OCI-LY7 (cell line): ENCODE measurements at regions not wholly inside any gene's neighbourhood (a gene's known extent, or its start where the extent isn't known, plus 50 kb on each side); places are given as distances from the start of the nearest gene placed in this dataset.
"Not testable (repeated sequence)": the region's sequence is repeated elsewhere in the genome, so short reads cannot be mapped to it uniquely, and the experiment has no call there.

Experiments
- BruUV-seq: library from RNA; stranded (reverse); fragments of 400-500 nt; replicated peaks from 2 replicates; lab custom pipeline; 2021; lab: Mats Ljungman, UMichigan
- CTCF ChIA-PET: fragments of 300-600 bp; sonication (Branson Sonifier 250); formaldehyde crosslinking; loops from one replicate; lab custom pipeline; 2022; ENCODE audit warnings: antibody characterized with exemption; ENCODE audit not compliant: unreplicated experiment; lab: Charles Lee
- POLR2A ChIA-PET: fragments of 300-600 bp; sonication (Branson Sonifier 250); formaldehyde crosslinking; loops from one replicate; lab custom pipeline; 2022; ENCODE audit warnings: antibody characterized with exemption; lab: Charles Lee
- DNase-seq: peaks from one replicate; pipeline ENCODE4 v3.0.0-alpha.2; 2015; ENCODE audit warnings: low spot score
- H2AFZ ChIP-seq: fragments of 200-600 bp; sonication (generic), shearing (Covaris generic); 2 replicates; pipeline ENCODE4 v1.6.1; 2014; ENCODE audit warnings: mild to moderate bottlenecking, antibody characterized with exemption, low read length, moderate library complexity
- H3K27ac ChIP-seq: fragments of 200-600 bp; sonication (generic); 2 replicates; pipeline ENCODE4 v1.5.1; 2014; ENCODE audit warnings: mixed run types, low read depth, mild to moderate bottlenecking, moderate library complexity, low read length, inconsistent platforms; ENCODE audit not compliant: poor library complexity, severe bottlenecking
- H3K36me3 ChIP-seq: fragments of 200-600 bp; sonication (generic); 2 replicates; pipeline ENCODE4 v1.6.1; 2014; ENCODE audit warnings: mild to moderate bottlenecking, antibody characterized with exemption, low read length, moderate library complexity, mixed read lengths; ENCODE audit not compliant: insufficient read depth
- H3K4me1 ChIP-seq: fragments of 200-600 bp; sonication (generic); 2 replicates; pipeline ENCODE4 v1.5.1; 2014; ENCODE audit warnings: mild to moderate bottlenecking, low read length; ENCODE audit not compliant: insufficient read depth, poor library complexity, severe bottlenecking
- H3K4me2 ChIP-seq: fragments of 200-600 bp; sonication (generic); 2 replicates; pipeline ENCODE4 v1.6.1; 2014; ENCODE audit warnings: mild to moderate bottlenecking, low read length
- H3K4me3 ChIP-seq: fragments of 200-600 bp; sonication (generic); 2 replicates; pipeline ENCODE4 v1.5.1; 2014; ENCODE audit warnings: mild to moderate bottlenecking, low read depth, low read length; ENCODE audit not compliant: poor library complexity, severe bottlenecking
- H3K79me2 ChIP-seq: fragments of 200-600 bp; sonication (generic); 2 replicates; pipeline ENCODE4 v1.6.1; 2016; ENCODE audit warnings: low read depth, mild to moderate bottlenecking, low read length, moderate library complexity, mixed read lengths; ENCODE audit not compliant: insufficient read depth
- H3K9me2 ChIP-seq: fragments of 200-600 bp; sonication (generic); 2 replicates; pipeline ENCODE4 v1.6.1; 2016; ENCODE audit warnings: mild to moderate bottlenecking, low read length, mixed read lengths; ENCODE audit not compliant: insufficient read depth
- H3K9me3 ChIP-seq: fragments of 200-600 bp; sonication (generic); 2 replicates; pipeline ENCODE4 v1.6.1; 2014; ENCODE audit warnings: mild to moderate bottlenecking, mixed run types, low read length, mixed read lengths
- H4K20me1 ChIP-seq: fragments of 200-600 bp; sonication (generic); 2 replicates; pipeline ENCODE4 v1.6.1; 2014; ENCODE audit warnings: mild to moderate bottlenecking, antibody characterized with exemption, low read length, moderate library complexity, mixed read lengths; ENCODE audit not compliant: insufficient read depth
- EZH2phosphoT487 ChIP-seq: fragments of 200-600 bp; sonication (generic); IDR thresholded peaks from 2 replicates; pipeline ENCODE4 v1.6.1; 2018; ENCODE audit warnings: low read depth, borderline replicate concordance, mild to moderate bottlenecking, mixed run types, antibody characterized with exemption, low read length, moderate library complexity, mixed read lengths
- intact Hi-C: fragments of 100-400 bp; cut with micrococcal nuclease; formaldehyde crosslinking; loops from one replicate; pipeline ENCODE4 v1.10.0; 2022; ENCODE audit not compliant: unreplicated experiment
- TF ChIP-seq, protein P1 (sequence below): fragments of 200-600 bp; sonication (generic); conservative IDR thresholded peaks from 2 replicates; pipeline ENCODE4 v1.5.1; 2014; ENCODE audit warnings: mild to moderate bottlenecking, antibody characterized with exemption, low read length, moderate library complexity, mixed read lengths

DNA sequence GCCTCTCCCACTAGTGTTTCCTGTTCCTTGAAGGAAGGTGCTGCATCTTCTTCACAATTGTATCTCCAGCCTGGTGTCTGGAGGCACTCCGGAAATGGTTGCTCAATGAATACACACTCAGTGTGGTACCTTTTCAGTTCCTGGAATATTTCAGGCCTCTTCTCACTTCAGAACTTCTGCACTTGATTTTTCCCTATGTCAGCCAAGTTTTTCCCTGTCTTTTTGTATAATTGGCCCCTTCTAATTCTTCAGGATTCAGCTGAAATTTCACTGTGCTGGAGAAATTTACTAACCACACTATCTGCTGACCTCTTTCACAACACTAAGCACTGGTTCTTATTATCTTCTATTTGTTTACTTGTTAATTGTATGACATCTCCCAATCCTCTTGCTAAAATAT is 61.2 kb upstream of the MAP10 start:
- H3K4me3 ChIP-seq, result no peak overlapping the region
- no peaks in the 10 kb centered on the region for H3K9me2 ChIP-seq

DNA sequence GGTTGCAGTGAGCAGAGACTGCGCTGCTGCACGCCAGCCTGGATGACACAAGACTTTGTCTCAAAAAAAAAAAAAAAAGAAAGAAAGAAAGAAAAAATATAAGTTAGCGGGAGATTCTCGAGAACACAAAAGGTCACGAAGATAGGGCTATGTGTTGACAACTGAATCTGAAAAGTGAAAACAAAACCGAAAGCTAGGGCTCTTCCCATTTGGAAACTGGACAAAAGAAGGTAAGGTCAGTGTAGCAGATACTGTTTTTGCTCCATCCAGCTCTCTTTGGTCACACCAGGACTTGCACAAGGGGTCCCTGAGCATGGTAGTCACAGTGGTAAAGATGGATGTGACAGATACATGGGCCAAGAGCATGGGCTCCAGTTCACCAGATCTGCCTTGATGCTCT is 60.4 kb upstream of the MAP10 start:
- Histone ChIP-seq H4K20me1 (no peaks in the 10 kb centered on the region), H3K4me1 (no peaks in the 10 kb centered on the region), H3K36me3 (no peaks in the 10 kb centered on the region), H3K27ac (no peak overlapping the region), H2AFZ (no peak overlapping the region), H3K9me2 (no peaks in the 10 kb centered on the region), H3K9me3 (peaks cover 7% of the 10 kb centered on the region; the same call in 1 of the 2 replicates), H3K4me3 (no peak overlapping the region), H3K4me2 (no peak overlapping the region), H3K79me2 (no peaks in the 10 kb centered on the region)
- intact Hi-C loops, result no loop called here
- no TSS peak for BruUV-seq
- ChIA-PET CTCF (no interaction called here), POLR2A (no interaction called here)
- DNase-seq, result no peak
- no peak for TF ChIP-seq EZH2phosphoT487
- TF ChIP-seq, protein P1, sequence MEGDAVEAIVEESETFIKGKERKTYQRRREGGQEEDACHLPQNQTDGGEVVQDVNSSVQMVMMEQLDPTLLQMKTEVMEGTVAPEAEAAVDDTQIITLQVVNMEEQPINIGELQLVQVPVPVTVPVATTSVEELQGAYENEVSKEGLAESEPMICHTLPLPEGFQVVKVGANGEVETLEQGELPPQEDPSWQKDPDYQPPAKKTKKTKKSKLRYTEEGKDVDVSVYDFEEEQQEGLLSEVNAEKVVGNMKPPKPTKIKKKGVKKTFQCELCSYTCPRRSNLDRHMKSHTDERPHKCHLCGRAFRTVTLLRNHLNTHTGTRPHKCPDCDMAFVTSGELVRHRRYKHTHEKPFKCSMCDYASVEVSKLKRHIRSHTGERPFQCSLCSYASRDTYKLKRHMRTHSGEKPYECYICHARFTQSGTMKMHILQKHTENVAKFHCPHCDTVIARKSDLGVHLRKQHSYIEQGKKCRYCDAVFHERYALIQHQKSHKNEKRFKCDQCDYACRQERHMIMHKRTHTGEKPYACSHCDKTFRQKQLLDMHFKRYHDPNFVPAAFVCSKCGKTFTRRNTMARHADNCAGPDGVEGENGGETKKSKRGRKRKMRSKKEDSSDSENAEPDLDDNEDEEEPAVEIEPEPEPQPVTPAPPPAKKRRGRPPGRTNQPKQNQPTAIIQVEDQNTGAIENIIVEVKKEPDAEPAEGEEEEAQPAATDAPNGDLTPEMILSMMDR, result no peak

More for the DNA sequence above, 61.2 kb upstream of the MAP10 start:
- Histone ChIP-seq H3K27ac (no peak overlapping the region), H3K4me1 (no peaks in the 10 kb centered on the region), H3K36me3 (no peaks in the 10 kb centered on the region), H3K4me2 (no peak overlapping the region), H3K9me3 (peaks cover 3% of the 10 kb centered on the region; the same call in 1 of the 2 replicates), H4K20me1 (no peaks in the 10 kb centered on the region), H3K79me2 (no peaks in the 10 kb centered on the region), H2AFZ (no peak overlapping the region)
- BruUV-seq, result no TSS peak
- ChIA-PET POLR2A (no interaction called here), CTCF (no interaction called here)
- intact Hi-C loops, result no loop called here
- TF ChIP-seq EZH2phosphoT487, result no peak
- TF ChIP-seq, protein P1, result no peak
- DNase-seq, result no peak

DNA sequence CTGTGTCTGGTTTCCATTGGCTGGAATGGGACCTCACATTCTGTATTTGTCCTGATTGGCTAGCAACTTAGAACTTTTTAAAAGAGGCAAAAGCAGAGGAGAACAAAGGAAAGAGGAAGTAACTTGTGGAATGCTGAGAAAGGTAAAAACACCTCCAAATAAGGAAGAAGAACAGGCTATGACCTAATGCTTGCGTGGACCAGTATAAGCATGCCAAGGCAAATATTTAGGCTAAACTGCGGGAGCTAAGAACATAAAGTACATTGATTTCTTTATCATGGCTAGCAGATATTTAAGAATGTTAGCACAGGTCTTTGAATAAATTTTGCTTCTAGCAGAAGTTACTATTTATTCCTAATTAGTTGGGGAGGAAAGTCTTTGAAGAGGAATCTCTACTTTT is 59.5 kb upstream of the MAP10 start:
- BruUV-seq, intact Hi-C loops, H3K4me1 ChIP-seq: not testable (repeated sequence)

More for the DNA sequence above, 59.5 kb upstream of the MAP10 start:
- H3K9me2 ChIP-seq, POLR2A ChIA-PET, H2AFZ ChIP-seq, DNase-seq, H3K36me3 ChIP-seq, H4K20me1 ChIP-seq, H3K9me3 ChIP-seq, CTCF ChIA-PET, H3K27ac ChIP-seq, H3K4me3 ChIP-seq, H3K79me2 ChIP-seq, H3K4me2 ChIP-seq: not testable (repeated sequence)
